ENCODE measurements at regions not wholly inside any gene's neighbourhood (a gene's known extent, or its start where the extent isn't known, plus 50 kb on each side); places are given as distances from the start of the nearest gene placed in this dataset.

GRCh38 chr7:56181010-56181409 lies 64.8 kb upstream of the NUPR2 start:
- no peak overlapping the region for H3K27ac ChIP-seq (ENCODE audit: low read length)
- TF ChIP-seq EZH2 (optimal IDR thresholded peaks at IDR 0.05; ENCODE audit: low read depth, low read length): no peak
- no peak for TF ChIP-seq CTCF (IDR thresholded peaks at IDR 0.05; ENCODE audit: low read length)
- TF ChIP-seq EZH2phosphoT487 (IDR thresholded peaks at IDR 0.05; ENCODE audit: low read length): no peak
- H3K4me2 ChIP-seq (ENCODE audit: low read depth, low read length): no peak overlapping the region
- no peak overlapping the region for H2AFZ ChIP-seq (ENCODE audit: low read length)
- no peaks in the 10 kb centered on the region for H4K20me1 ChIP-seq (ENCODE audit: insufficient read depth, low read length)
- H3F3A ChIP-seq (ENCODE audit: insufficient read depth, low read length): no peaks in the 10 kb centered on the region
- H3K9me3 ChIP-seq (replicated peaks; ENCODE audit: insufficient read depth, low read length): no peaks in the 10 kb centered on the region
- no peaks in the 10 kb centered on the region for H3K27me3 ChIP-seq (replicated peaks; ENCODE audit: insufficient read depth, low read length)
- no peaks in the 10 kb centered on the region for H3K36me3 ChIP-seq (replicated peaks; ENCODE audit: insufficient read depth, low read length)
- no peak for DNase-seq
- no peaks in the 10 kb centered on the region for H3K79me2 ChIP-seq (ENCODE audit: low read length)
- H3K9ac ChIP-seq (ENCODE audit: low read length): no peak overlapping the region
- no peaks in the 10 kb centered on the region for H3K4me1 ChIP-seq (ENCODE audit: low read length)
- H3K9me2 ChIP-seq (replicated peaks; ENCODE audit: insufficient read depth, low read length): no peaks in the 10 kb centered on the region
- no peak overlapping the region for H3K4me3 ChIP-seq (ENCODE audit: low read length)

GRCh38 chr7:56175771-56176170 lies 59.6 kb upstream of the NUPR2 start:
- Histone ChIP-seq H3K4me3 (ENCODE audit: low read length) (no peak overlapping the region), H4K20me1 (ENCODE audit: insufficient read depth, low read length) (no peaks in the 10 kb centered on the region), H3K9me3 (replicated peaks; ENCODE audit: insufficient read depth, low read length) (no peaks in the 10 kb centered on the region), H3K9ac (ENCODE audit: low read length) (no peak overlapping the region), H3K4me2 (ENCODE audit: low read depth, low read length) (no peak overlapping the region), H3K79me2 (ENCODE audit: low read length) (no peaks in the 10 kb centered on the region), H2AFZ (ENCODE audit: low read length) (no peak overlapping the region), H3K4me1 (ENCODE audit: low read length) (no peaks in the 10 kb centered on the region), H3K27me3 (replicated peaks; ENCODE audit: insufficient read depth, low read length) (no peaks in the 10 kb centered on the region), H3K36me3 (replicated peaks; ENCODE audit: insufficient read depth, low read length) (no peaks in the 10 kb centered on the region), H3F3A (ENCODE audit: insufficient read depth, low read length) (no peaks in the 10 kb centered on the region), H3K27ac (ENCODE audit: low read length) (no peak overlapping the region), H3K9me2 (replicated peaks; ENCODE audit: insufficient read depth, low read length) (no peaks in the 10 kb centered on the region)
- TF ChIP-seq EZH2 (optimal IDR thresholded peaks at IDR 0.05; ENCODE audit: low read depth, low read length) (no peak), EZH2phosphoT487 (IDR thresholded peaks at IDR 0.05; ENCODE audit: low read length) (no peak), CTCF (IDR thresholded peaks at IDR 0.05; ENCODE audit: low read length) (no peak)
- DNase-seq: no peak

- Histone ChIP-seq H4K20me1 (ENCODE audit: insufficient read depth, low read length) (no peaks in the 10 kb centered on the region), H2AFZ (ENCODE audit: low read length) (no peak overlapping the region), H3K9ac (ENCODE audit: low read length) (no peak overlapping the region), H3K79me2 (ENCODE audit: low read length) (no peaks in the 10 kb centered on the region), H3K36me3 (replicated peaks; ENCODE audit: insufficient read depth, low read length) (no peaks in the 10 kb centered on the region), H3K4me2 (ENCODE audit: low read depth, low read length) (no peak overlapping the region), H3K4me3 (ENCODE audit: low read length) (no peak overlapping the region), H3F3A (ENCODE audit: insufficient read depth, low read length) (no peaks in the 10 kb centered on the region), H3K9me2 (replicated peaks; ENCODE audit: insufficient read depth, low read length) (no peaks in the 10 kb centered on the region), H3K4me1 (ENCODE audit: low read length) (no peaks in the 10 kb centered on the region), H3K27ac (ENCODE audit: low read length) (no peak overlapping the region), H3K9me3 (replicated peaks; ENCODE audit: insufficient read depth, low read length) (no peaks in the 10 kb centered on the region), H3K27me3 (replicated peaks; ENCODE audit: insufficient read depth, low read length) (no peaks in the 10 kb centered on the region)
- DNase-seq: no peak
- TF ChIP-seq CTCF (IDR thresholded peaks at IDR 0.05; ENCODE audit: low read length): no peak
- no peak for TF ChIP-seq EZH2 (optimal IDR thresholded peaks at IDR 0.05; ENCODE audit: low read depth, low read length)
- no peak for TF ChIP-seq EZH2phosphoT487 (IDR thresholded peaks at IDR 0.05; ENCODE audit: low read length)
Measured at GRCh38 chr7:56174875-56175760, 58.9 kb upstream of the NUPR2 start.

Data from MM.1S (cell line).